CD14-positive monocyte (primary cell): ENCODE measurements at regions not wholly inside any gene's neighbourhood (a gene's known extent, or its start where the extent isn't known, plus 50 kb on each side); places are given as distances from the start of the nearest gene placed in this dataset.

ENCODE experiments used
- DNase-seq, 3 donors: peaks; one replicate each; pipeline ENCODE4 v3.0.0-alpha.2; 2011 to 2022
- H2AFZ ChIP-seq: 2 replicates; pipeline ENCODE4 v1.6.0; 2012; ENCODE audit warnings: mild to moderate bottlenecking, low read depth, low read length, inconsistent platforms; ENCODE audit not compliant: insufficient read depth, poor library complexity, severe bottlenecking
- H3K27ac ChIP-seq, 2 donors: 1 replicate in 1 of 2; 2 replicates in 1 of 2; pipeline ENCODE4 v1.5.1; 2012 to 2013; ENCODE audit warnings: low read length in 2 of 2, control low read depth in 1 of 2, inconsistent platforms in 1 of 2, low read depth in 1 of 2, mild to moderate bottlenecking in 1 of 2
- H3K27me3 ChIP-seq, 2 donors: one replicate each; pipeline versions ENCODE4 v1.6.0 to v1.6.1; 2011 to 2013; ENCODE audit warnings: low read length in 2 of 2; ENCODE audit not compliant: control insufficient read depth in 2 of 2, insufficient read depth in 2 of 2
- H3K36me3 ChIP-seq, 2 donors: replicated peaks in 1 of 2; 1 replicate in 1 of 2; 2 replicates in 1 of 2; pipeline versions ENCODE4 v1.5.1 to v1.6.1; 2012 to 2013; ENCODE audit warnings: low read length in 2 of 2, control low read depth in 1 of 2, inconsistent platforms in 1 of 2, mild to moderate bottlenecking in 1 of 2; ENCODE audit not compliant: insufficient read depth in 2 of 2, control insufficient read depth in 1 of 2
- H3K4me1 ChIP-seq, 2 donors: 1 replicate in 1 of 2; 2 replicates in 1 of 2; pipeline versions ENCODE4 v1.5.1 to v1.6.1; 2012 to 2013; ENCODE audit warnings: low read length in 2 of 2, control low read depth in 1 of 2, inconsistent platforms in 1 of 2, mild to moderate bottlenecking in 1 of 2, moderate library complexity in 1 of 2; ENCODE audit not compliant: insufficient read depth in 2 of 2, control insufficient read depth in 1 of 2
- H3K4me2 ChIP-seq: replicated peaks from 2 replicates; pipeline ENCODE3; 2012; ENCODE audit warnings: low read length, moderate library complexity, mild to moderate bottlenecking; ENCODE audit not compliant: poor library complexity, severe bottlenecking; ENCODE audit errors: extremely low read depth
- H3K4me3 ChIP-seq, 3 experiments: fragments of 200-600 bp in 1 of 3; sonication (generic) in 1 of 3; replicated peaks in 1 of 3; 1 replicate in 2 of 3; 2 replicates in 1 of 3; pipeline ENCODE4 v1.5.1; 2011 to 2013; ENCODE audit warnings: low read length in 3 of 3, mild to moderate bottlenecking in 3 of 3, control low read depth in 2 of 3, low read depth in 2 of 3, inconsistent platforms in 1 of 3, moderate library complexity in 1 of 3
- H3K79me2 ChIP-seq: 2 replicates; pipeline ENCODE4 v1.6.0; 2012; ENCODE audit warnings: mild to moderate bottlenecking, control low read depth, inconsistent platforms, low read length, moderate library complexity; ENCODE audit not compliant: insufficient read depth
- H3K9ac ChIP-seq: 2 replicates; pipeline ENCODE4 v1.6.0; 2017; ENCODE audit warnings: low read length, mild to moderate bottlenecking; ENCODE audit not compliant: insufficient read depth, poor library complexity, severe bottlenecking
- H3K9me3 ChIP-seq, 2 donors: replicated peaks in 1 of 2; 1 replicate in 1 of 2; 2 replicates in 1 of 2; pipeline versions ENCODE4 v1.5.1 to v1.6.1; 2012 to 2013; ENCODE audit warnings: low read length in 2 of 2, control low read depth in 1 of 2; ENCODE audit not compliant: control insufficient read depth in 1 of 2, insufficient read depth in 1 of 2
- H4K20me1 ChIP-seq: 2 replicates; pipeline ENCODE4 v1.6.0; 2012; ENCODE audit warnings: mild to moderate bottlenecking, low read length, control low read depth, moderate library complexity; ENCODE audit not compliant: insufficient read depth
- H3K27ac Mint-ChIP-seq, 7 donors: one replicate each; pipeline ENCODE4 v1.8.0; 2020; ENCODE audit warnings: mild to moderate bottlenecking in 7 of 7, mixed read lengths in 7 of 7, moderate library complexity in 6 of 7, inconsistent platforms in 2 of 7
- H3K27me3 Mint-ChIP-seq, 3 donors: one replicate each; pipeline ENCODE4 v1.8.0; 2021 to 2022; ENCODE audit warnings: low read depth in 3 of 3, mild to moderate bottlenecking in 3 of 3, mixed read lengths in 3 of 3, moderate library complexity in 3 of 3, inconsistent platforms in 1 of 3
- H3K36me3 Mint-ChIP-seq, 2 donors: one replicate each; pipeline ENCODE4 v1.8.0; 2020; ENCODE audit warnings: mixed read lengths in 2 of 2, inconsistent platforms in 1 of 2, mild to moderate bottlenecking in 1 of 2
- H3K4me1 Mint-ChIP-seq: one replicate; pipeline ENCODE4 v1.8.0; 2020; ENCODE audit warnings: mild to moderate bottlenecking, mixed read lengths
- H3K4me3 Mint-ChIP-seq, 2 donors: one replicate each; pipeline ENCODE4 v1.8.0; 2020; ENCODE audit warnings: mild to moderate bottlenecking in 2 of 2, mixed read lengths in 2 of 2, moderate library complexity in 1 of 2
- H3K9me3 Mint-ChIP-seq, 7 donors: one replicate each; pipeline ENCODE4 v1.8.0; 2020 to 2022; ENCODE audit warnings: mixed read lengths in 7 of 7, mild to moderate bottlenecking in 6 of 7, moderate library complexity in 6 of 7, inconsistent platforms in 2 of 7
- WGBS: methylation state at CpG from one replicate; pipeline ENCODE4 v1.1.5; 2013; ENCODE audit warnings: missing lambda C conversion rate; ENCODE audit not compliant: insufficient coverage; 5-methylcytosine and 5-hydroxymethylcytosine counted together
- intact Hi-C, 2 donors: fragments of 100-400 bp; cut with micrococcal nuclease; formaldehyde crosslinking; loops; one replicate each; pipeline versions ENCODE4 v1.15.0 to v1.15.1; 2023
- TF ChIP-seq, protein P1 (sequence below): fragments of 200-600 bp; IDR thresholded peaks from one replicate; pipeline ENCODE4 v1.8.0; 2022; ENCODE audit warnings: antibody characterized with exemption, mild to moderate bottlenecking

DNA sequence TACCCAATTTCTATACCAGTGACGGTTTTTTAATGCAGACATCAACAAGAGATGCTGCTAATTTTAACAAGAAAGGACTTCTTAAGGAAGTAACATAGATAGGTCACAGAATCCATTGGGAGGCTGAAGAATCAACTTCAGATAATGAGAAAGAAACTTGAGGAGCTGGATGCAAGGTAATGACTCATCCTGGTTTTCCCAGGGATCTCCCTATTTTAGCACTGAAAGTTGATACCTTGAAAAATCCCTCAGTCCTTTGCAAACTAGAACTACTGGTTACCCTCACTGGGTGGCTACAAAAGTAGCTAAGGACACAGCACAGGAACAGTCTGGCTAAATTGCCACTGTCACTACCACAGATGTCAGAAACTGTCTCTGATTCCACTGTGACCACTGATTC, 561.9 kb downstream of the FLRT2 start:
- no peak for DNase-seq
- H3K79me2 ChIP-seq, result no peaks in the 10 kb centered on the region
- intact Hi-C loops, result no loop called here
- Mint-ChIP-seq H3K36me3 (no peaks in the 10 kb centered on the region), H3K4me3 (no peak overlapping the region), H3K27ac (no peak overlapping the region), H3K4me1 (no peaks in the 10 kb centered on the region), H3K27me3 (no peaks in the 10 kb centered on the region), H3K9me3 (peaks cover 0 to 9% (median 6%) of the 10 kb centered on the region in 7 donors)
- peaks cover 6 to 12% of the 10 kb centered on the region in 2 donors for H3K9me3 ChIP-seq
- no peaks in the 10 kb centered on the region for H3K4me1 ChIP-seq
- H4K20me1 ChIP-seq, result no peaks in the 10 kb centered on the region
- TF ChIP-seq, protein P1, sequence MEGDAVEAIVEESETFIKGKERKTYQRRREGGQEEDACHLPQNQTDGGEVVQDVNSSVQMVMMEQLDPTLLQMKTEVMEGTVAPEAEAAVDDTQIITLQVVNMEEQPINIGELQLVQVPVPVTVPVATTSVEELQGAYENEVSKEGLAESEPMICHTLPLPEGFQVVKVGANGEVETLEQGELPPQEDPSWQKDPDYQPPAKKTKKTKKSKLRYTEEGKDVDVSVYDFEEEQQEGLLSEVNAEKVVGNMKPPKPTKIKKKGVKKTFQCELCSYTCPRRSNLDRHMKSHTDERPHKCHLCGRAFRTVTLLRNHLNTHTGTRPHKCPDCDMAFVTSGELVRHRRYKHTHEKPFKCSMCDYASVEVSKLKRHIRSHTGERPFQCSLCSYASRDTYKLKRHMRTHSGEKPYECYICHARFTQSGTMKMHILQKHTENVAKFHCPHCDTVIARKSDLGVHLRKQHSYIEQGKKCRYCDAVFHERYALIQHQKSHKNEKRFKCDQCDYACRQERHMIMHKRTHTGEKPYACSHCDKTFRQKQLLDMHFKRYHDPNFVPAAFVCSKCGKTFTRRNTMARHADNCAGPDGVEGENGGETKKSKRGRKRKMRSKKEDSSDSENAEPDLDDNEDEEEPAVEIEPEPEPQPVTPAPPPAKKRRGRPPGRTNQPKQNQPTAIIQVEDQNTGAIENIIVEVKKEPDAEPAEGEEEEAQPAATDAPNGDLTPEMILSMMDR, result no peak
- H3K4me3 ChIP-seq, result no peak overlapping the region
- no CpG with 5 or more reads among the region's 1 CpG for WGBS
- no peak overlapping the region for H3K9ac ChIP-seq
- H3K27me3 ChIP-seq, result no peaks in the 10 kb centered on the region
- H3K27ac ChIP-seq, result no peak overlapping the region
- H2AFZ ChIP-seq, result no peak overlapping the region
- no peaks in the 10 kb centered on the region for H3K36me3 ChIP-seq
- H3K4me2 ChIP-seq, result no peak overlapping the region

DNA sequence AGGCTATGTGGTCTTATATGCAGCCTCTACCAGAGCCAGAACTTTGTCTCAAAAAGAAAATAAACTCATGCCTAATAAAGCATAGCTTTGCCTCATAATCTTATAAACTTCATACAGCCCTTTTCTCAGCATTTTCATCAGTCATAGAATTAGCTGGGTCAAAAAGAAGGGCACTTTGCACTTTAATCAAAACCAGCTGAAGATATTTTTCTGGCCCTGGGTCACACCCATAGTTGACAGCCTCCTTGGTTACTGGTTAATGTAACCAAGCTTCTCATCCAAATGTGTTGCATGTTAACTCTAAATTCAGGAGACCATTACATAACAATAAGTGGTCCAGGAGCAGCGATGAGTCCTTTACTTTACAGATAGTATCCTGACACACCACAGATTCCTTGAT, 558.2 kb downstream of the FLRT2 start:
- H3K27me3 Mint-ChIP-seq, result no peaks in the 10 kb centered on the region
- intact Hi-C loops, result no loop called here
- H3K79me2 ChIP-seq, result no peaks in the 10 kb centered on the region
- no peak overlapping the region for H3K4me2 ChIP-seq
- 88% methylated on average over 1 of the region's 1 CpG for WGBS
- DNase-seq, result no peak
- TF ChIP-seq, protein P1, result no peak
- no peak overlapping the region for H3K4me3 ChIP-seq
- H3K36me3 ChIP-seq, result no peaks in the 10 kb centered on the region
- no peak overlapping the region for H3K27ac ChIP-seq
- H2AFZ ChIP-seq, result no peak overlapping the region
- H3K9me3 ChIP-seq, result peaks cover 6 to 12% of the 10 kb centered on the region in 2 donors
- no peaks in the 10 kb centered on the region for H4K20me1 ChIP-seq
- no peak overlapping the region for H3K27ac Mint-ChIP-seq
- no peaks in the 10 kb centered on the region for H3K36me3 Mint-ChIP-seq
- H3K4me3 Mint-ChIP-seq, result no peak overlapping the region
- H3K9ac ChIP-seq, result no peak overlapping the region
- H3K4me1 ChIP-seq, result no peaks in the 10 kb centered on the region
- no peaks in the 10 kb centered on the region for H3K27me3 ChIP-seq
- H3K4me1 Mint-ChIP-seq, result peaks cover 12% of the 10 kb centered on the region
- H3K9me3 Mint-ChIP-seq, result peaks cover 0 to 5% (median 2%) of the 10 kb centered on the region in 7 donors
